ENCODE measurements at regions not wholly inside any gene's neighbourhood (a gene's known extent, or its start where the extent isn't known, plus 50 kb on each side); places are given as distances from the start of the nearest gene placed in this dataset.

GRCh38 chrX:13876652-13877051, 59.8 kb upstream of the GPM6B start:
- H3K4me3 ChIP-seq (ENCODE audit: low read depth in 2 of 2, low read length in 2 of 2), result no peak overlapping the region
- TF ChIP-seq SIN3A (IDR thresholded peaks at IDR 0.05; ENCODE audit: borderline replicate concordance, insufficient read depth, low read depth, low read length) (no peak), POLR2AphosphoS5 (IDR thresholded peaks at IDR 0.05; ENCODE audit: low read depth, low read length) (no peak), CTCF (IDR thresholded peaks at IDR 0.05) (no peak), REST (IDR thresholded peaks at IDR 0.05; ENCODE audit: insufficient read depth in 1 of 2, low read depth in 2 of 2, low read length in 1 of 2) (no peak), TCF7L2 (IDR thresholded peaks at IDR 0.05; ENCODE audit: low read depth, low read length) (no peak)
- ChIA-PET CTCF (no interaction called here), POLR2A (no interaction called here)
- in situ Hi-C loops (cut with HindIII; ENCODE audit: low pct_unique_long_range_greater_than_20kb, low sequenced_read_pairs), result no loop called here
- ATAC-seq (no peak), DNase-seq (ENCODE audit: low read depth, low spot score) (no peak)
- intact Hi-C loops (cut with micrococcal nuclease; ENCODE audit: unreplicated experiment), result loop anchor here (10.0 kb wide), 1 partner anchor 1742 kb away; the partner anchor contains the start of gene FRMPD4
- no peaks in the 10 kb centered on the region for H3K36me3 ChIP-seq (ENCODE audit: control insufficient read depth, insufficient read depth, low read length)
- no TSS peak for BruUV-seq (replicated peaks)
- H3K27ac ChIP-seq (ENCODE audit: low read length), result no peak overlapping the region
- H3K4me1 ChIP-seq (ENCODE audit: control insufficient read depth, insufficient read depth, low read length), result no peaks in the 10 kb centered on the region
- H3K27me3 ChIP-seq (ENCODE audit: control insufficient read depth, insufficient read depth, low read length), result no peaks in the 10 kb centered on the region
- H3K9me3 ChIP-seq (ENCODE audit: control insufficient read depth, insufficient read depth, low read depth, low read length), result no peaks in the 10 kb centered on the region

GRCh38 chrX:13875572-13875971, 58.7 kb upstream of the GPM6B start:
- ChIA-PET CTCF (no interaction called here), POLR2A (no interaction called here)
- H3K9me3 ChIP-seq (ENCODE audit: control insufficient read depth, insufficient read depth, low read depth, low read length), result no peaks in the 10 kb centered on the region
- H3K4me1 ChIP-seq (ENCODE audit: control insufficient read depth, insufficient read depth, low read length), result no peaks in the 10 kb centered on the region
- ATAC-seq, result no peak
- DNase-seq (ENCODE audit: low read depth, low spot score), result no peak
- in situ Hi-C loops (cut with HindIII; ENCODE audit: low pct_unique_long_range_greater_than_20kb, low sequenced_read_pairs) (no loop called here), intact Hi-C loops (cut with micrococcal nuclease; ENCODE audit: unreplicated experiment) (loop anchor here (10.0 kb wide), 1 partner anchor 1741 kb away; the partner anchor contains the start of gene FRMPD4)
- H3K36me3 ChIP-seq (ENCODE audit: control insufficient read depth, insufficient read depth, low read length), result no peaks in the 10 kb centered on the region
- no TSS peak for BruUV-seq (replicated peaks)
- H3K27me3 ChIP-seq (ENCODE audit: control insufficient read depth, insufficient read depth, low read length), result no peaks in the 10 kb centered on the region
- H3K27ac ChIP-seq (ENCODE audit: low read length), result no peak overlapping the region
- TF ChIP-seq POLR2AphosphoS5 (IDR thresholded peaks at IDR 0.05; ENCODE audit: low read depth, low read length) (no peak), CTCF (IDR thresholded peaks at IDR 0.05) (no peak), REST (IDR thresholded peaks at IDR 0.05; ENCODE audit: insufficient read depth in 1 of 2, low read depth in 2 of 2, low read length in 1 of 2) (no peak), TCF7L2 (IDR thresholded peaks at IDR 0.05; ENCODE audit: low read depth, low read length) (no peak), SIN3A (IDR thresholded peaks at IDR 0.05; ENCODE audit: borderline replicate concordance, insufficient read depth, low read depth, low read length) (no peak)
- H3K4me3 ChIP-seq (ENCODE audit: low read depth in 2 of 2, low read length in 2 of 2), result no peak overlapping the region
